Body of pancreas (tissue), 4 donors: ENCODE measurements at regions not wholly inside any gene's neighbourhood (a gene's known extent, or its start where the extent isn't known, plus 50 kb on each side); places are given as distances from the start of the nearest gene placed in this dataset.

Experiments used
- POLR2A ChIP-seq, 3 donors: fragments of 450-650 bp; IDR thresholded peaks; one replicate each; pipeline ENCODE4 v1.6.1; 2016; ENCODE audit warnings: antibody characterized with exemption in 3 of 3, mild to moderate bottlenecking in 2 of 3
- TF ChIP-seq, protein P1 (sequence below), 7 experiments: fragments of 450-650 bp in 4 of 7; fragments of 200-600 bp in 3 of 7; sonication (generic) in 3 of 7; IDR thresholded peaks; one replicate each; pipeline ENCODE4 v1.5.1; 2016 to 2019; ENCODE audit warnings: antibody characterized with exemption in 7 of 7

DNA sequence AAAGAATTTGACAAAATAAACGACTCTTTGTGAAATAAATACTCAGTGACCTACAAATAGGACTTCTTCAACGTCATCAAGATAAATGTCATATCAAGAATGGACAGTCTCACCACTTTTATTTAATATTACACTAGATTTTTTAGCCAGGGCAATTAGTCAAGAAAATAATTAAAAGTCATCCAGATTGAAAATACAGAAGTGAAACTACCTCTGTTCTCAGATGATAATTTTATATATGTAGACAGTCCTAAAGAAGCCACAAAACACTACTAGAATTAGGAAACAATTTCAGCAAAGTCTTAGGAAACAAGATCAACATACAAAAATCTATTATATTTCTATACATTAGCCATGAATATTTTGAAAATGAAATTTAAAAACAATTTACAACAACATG, 689.6 kb upstream of the SEL1L start:
- no peak for TF ChIP-seq POLR2A (IDR thresholded peaks at IDR 0.05)
- TF ChIP-seq, protein P1, sequence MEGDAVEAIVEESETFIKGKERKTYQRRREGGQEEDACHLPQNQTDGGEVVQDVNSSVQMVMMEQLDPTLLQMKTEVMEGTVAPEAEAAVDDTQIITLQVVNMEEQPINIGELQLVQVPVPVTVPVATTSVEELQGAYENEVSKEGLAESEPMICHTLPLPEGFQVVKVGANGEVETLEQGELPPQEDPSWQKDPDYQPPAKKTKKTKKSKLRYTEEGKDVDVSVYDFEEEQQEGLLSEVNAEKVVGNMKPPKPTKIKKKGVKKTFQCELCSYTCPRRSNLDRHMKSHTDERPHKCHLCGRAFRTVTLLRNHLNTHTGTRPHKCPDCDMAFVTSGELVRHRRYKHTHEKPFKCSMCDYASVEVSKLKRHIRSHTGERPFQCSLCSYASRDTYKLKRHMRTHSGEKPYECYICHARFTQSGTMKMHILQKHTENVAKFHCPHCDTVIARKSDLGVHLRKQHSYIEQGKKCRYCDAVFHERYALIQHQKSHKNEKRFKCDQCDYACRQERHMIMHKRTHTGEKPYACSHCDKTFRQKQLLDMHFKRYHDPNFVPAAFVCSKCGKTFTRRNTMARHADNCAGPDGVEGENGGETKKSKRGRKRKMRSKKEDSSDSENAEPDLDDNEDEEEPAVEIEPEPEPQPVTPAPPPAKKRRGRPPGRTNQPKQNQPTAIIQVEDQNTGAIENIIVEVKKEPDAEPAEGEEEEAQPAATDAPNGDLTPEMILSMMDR (IDR thresholded peaks at IDR 0.05) = no peak
